OCI-LY3 (cell line): ENCODE measurements at regions not wholly inside any gene's neighbourhood (a gene's known extent, or its start where the extent isn't known, plus 50 kb on each side); places are given as distances from the start of the nearest gene placed in this dataset.

Source experiments
- EZH2phosphoT487 ChIP-seq: fragments of 200-600 bp; shearing (Covaris generic); IDR thresholded peaks from 2 replicates; pipeline ENCODE4 v1.6.1; 2018; ENCODE audit warnings: antibody characterized with exemption, mixed run types, low read depth
- TF ChIP-seq, protein P1 (sequence below): fragments of 200-600, 300-600 bp; sonication (generic); IDR thresholded peaks from 2 replicates; pipeline ENCODE4 v1.5.1; 2014; ENCODE audit warnings: antibody characterized with exemption, low read length, low read depth

DNA sequence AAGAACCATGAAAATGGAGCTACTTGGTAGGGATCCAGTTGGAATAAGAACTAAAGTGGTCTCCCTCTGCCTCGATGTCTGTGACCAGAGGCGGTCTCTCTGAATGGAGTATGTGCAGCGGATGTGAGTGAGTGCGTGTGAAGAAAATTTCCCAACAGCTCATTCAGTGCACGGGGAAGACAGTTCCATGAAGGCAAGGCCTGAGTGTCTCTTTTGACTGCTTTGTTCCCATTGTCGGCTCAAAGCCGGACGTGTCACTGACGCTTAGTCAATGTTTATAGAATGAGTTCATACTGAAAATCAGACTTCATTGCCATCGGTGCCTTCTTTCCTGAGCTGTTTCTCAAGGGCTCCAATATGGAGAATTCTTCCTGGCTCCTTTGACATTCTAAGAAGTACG, 55.3 kb upstream of the GRB10 start:
- no peak for TF ChIP-seq EZH2phosphoT487
- TF ChIP-seq, protein P1, sequence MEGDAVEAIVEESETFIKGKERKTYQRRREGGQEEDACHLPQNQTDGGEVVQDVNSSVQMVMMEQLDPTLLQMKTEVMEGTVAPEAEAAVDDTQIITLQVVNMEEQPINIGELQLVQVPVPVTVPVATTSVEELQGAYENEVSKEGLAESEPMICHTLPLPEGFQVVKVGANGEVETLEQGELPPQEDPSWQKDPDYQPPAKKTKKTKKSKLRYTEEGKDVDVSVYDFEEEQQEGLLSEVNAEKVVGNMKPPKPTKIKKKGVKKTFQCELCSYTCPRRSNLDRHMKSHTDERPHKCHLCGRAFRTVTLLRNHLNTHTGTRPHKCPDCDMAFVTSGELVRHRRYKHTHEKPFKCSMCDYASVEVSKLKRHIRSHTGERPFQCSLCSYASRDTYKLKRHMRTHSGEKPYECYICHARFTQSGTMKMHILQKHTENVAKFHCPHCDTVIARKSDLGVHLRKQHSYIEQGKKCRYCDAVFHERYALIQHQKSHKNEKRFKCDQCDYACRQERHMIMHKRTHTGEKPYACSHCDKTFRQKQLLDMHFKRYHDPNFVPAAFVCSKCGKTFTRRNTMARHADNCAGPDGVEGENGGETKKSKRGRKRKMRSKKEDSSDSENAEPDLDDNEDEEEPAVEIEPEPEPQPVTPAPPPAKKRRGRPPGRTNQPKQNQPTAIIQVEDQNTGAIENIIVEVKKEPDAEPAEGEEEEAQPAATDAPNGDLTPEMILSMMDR = no peak
